GM20000 (cell line): ENCODE measurements at regions not wholly inside any gene's neighbourhood (a gene's known extent, or its start where the extent isn't known, plus 50 kb on each side); places are given as distances from the start of the nearest gene placed in this dataset.

ENCODE experiments used
- DNase-seq: peaks from one replicate; pipeline ENCODE4 v3.0.0; 2012; ENCODE audit warnings: low spot score
- TF ChIP-seq, protein P1 (sequence below): IDR thresholded peaks from 2 replicates; pipeline ENCODE4 v1.5.1; 2012; ENCODE audit warnings: mild to moderate bottlenecking, control low read depth; ENCODE audit errors: extremely low read depth, missing control alignments

GRCh38 chr3:64382153-64382552 lies 156.9 kb upstream of the PRICKLE2 start:
- DNase-seq = no peak
- TF ChIP-seq, protein P1, sequence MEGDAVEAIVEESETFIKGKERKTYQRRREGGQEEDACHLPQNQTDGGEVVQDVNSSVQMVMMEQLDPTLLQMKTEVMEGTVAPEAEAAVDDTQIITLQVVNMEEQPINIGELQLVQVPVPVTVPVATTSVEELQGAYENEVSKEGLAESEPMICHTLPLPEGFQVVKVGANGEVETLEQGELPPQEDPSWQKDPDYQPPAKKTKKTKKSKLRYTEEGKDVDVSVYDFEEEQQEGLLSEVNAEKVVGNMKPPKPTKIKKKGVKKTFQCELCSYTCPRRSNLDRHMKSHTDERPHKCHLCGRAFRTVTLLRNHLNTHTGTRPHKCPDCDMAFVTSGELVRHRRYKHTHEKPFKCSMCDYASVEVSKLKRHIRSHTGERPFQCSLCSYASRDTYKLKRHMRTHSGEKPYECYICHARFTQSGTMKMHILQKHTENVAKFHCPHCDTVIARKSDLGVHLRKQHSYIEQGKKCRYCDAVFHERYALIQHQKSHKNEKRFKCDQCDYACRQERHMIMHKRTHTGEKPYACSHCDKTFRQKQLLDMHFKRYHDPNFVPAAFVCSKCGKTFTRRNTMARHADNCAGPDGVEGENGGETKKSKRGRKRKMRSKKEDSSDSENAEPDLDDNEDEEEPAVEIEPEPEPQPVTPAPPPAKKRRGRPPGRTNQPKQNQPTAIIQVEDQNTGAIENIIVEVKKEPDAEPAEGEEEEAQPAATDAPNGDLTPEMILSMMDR = no peak

DNA sequence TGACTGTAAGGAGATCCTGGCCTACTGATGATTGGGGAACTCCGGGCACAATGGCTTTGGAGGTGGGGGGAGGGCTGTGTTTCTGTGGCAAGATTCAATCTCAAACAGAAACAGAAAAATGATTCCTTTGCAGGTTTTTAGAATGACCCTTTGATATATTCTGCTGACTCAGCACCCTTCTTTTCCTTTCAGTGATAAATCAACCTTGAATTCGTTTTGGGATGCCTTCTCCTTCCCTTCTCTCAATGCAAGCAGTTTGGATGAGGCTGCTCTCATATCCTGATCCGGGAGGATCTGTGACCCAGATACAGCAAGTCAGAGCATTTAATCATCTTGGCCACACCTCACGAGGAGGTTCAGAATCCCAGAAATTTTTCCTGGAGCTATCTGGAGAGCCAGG lies 156.1 kb upstream of the PRICKLE2 start:
- TF ChIP-seq, protein P1 = no peak
- DNase-seq = no peak

DNA sequence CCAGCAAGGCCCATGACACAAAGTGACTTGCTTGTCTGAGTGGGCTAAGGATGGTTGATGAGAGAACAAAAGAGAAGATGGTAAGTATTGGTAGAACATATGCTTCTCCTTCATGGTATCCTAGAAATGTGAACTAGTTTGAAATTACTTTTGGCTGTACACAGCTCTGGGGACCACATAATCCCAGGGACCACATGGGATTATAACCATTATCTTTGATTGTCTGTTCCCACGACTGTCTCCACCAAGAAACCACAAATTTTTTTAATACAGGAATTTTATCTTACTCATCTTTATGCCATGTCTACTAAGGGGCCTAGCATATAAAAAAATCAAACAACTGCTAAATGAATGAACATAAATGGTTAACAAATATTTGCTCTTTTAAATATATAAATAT lies 155.3 kb upstream of the PRICKLE2 start:
- no peak for DNase-seq
- TF ChIP-seq, protein P1 = no peak

DNA sequence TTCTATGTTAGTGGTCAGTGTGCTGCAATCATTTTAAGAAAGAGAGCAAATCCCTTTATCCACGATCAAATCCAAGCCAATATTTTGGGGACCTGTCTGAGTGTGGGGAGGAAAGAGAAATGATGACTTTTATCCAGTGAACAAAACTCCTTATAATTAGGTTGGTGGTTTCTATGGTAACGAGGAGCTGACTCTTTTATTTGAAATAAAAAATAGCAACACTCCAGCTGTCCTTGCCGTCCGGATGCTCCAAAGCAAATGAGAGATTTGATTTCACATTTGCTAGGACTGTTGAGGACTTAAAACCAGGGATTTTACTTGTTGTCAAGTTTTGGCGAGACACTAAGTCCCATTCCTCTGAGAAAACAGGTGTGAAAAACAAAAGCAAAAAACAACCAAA lies 154.0 kb upstream of the PRICKLE2 start:
- DNase-seq = no peak

DNA sequence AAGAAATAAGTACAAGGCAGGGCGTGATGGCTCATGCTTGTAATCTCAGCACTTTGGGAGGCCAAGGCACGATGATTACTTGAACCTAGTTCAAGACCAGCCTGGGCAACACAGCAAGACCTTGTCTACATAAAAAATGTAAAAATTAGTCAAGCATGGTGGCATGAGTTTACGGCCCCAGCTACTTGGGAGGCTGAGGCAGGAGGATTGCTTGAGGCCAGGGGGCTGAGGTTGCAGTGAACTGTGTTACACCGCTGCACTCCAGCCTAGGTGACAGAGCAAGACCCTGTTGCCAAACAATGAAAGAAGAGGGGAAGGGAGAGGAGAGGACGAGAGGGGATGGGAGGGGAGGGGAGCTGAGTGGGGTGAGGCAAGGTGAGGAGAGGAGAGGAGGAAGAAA lies 152.7 kb upstream of the PRICKLE2 start:
- no peak for DNase-seq
- TF ChIP-seq, protein P1 = no peak

More for the DNA sequence above, 154.0 kb upstream of the PRICKLE2 start:
- TF ChIP-seq, protein P1 = no peak

DNA sequence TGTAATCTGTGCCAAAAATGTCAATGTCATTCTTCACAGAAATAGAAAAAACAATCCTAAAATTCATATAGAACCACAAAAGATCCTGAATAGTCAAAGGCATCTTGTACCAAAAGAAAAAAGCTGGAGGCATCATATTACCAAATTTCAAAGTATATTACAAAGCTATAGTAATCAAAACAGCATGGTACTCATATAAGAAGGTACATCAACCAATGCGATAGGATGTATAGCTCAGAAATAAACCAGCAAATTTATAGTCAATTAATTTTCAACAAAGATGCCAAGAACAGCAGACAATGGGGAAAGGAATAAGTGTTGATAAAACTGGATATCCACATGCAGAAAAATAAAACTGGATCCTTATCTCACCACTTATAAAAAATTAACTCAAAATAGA lies 150.5 kb upstream of the PRICKLE2 start:
- TF ChIP-seq, protein P1 = no peak
- no peak for DNase-seq

GRCh38 chr3:64369390-64369789 lies 144.1 kb upstream of the PRICKLE2 start:
- TF ChIP-seq, protein P1 = no peak
- no peak for DNase-seq
